Ammon's horn (tissue), 1 donor: ENCODE measurements at regions not wholly inside any gene's neighbourhood (a gene's known extent, or its start where the extent isn't known, plus 50 kb on each side); places are given as distances from the start of the nearest gene placed in this dataset.

Experiments used
- DNase-seq: peaks from one replicate; pipeline ENCODE4 v3.0.0-alpha.2; 2016; ENCODE audit warnings: low spot score

GRCh38 chr6:1118287-1118647 lies 193.6 kb upstream of the FOXQ1 start:
- DNase-seq = no peak

DNA sequence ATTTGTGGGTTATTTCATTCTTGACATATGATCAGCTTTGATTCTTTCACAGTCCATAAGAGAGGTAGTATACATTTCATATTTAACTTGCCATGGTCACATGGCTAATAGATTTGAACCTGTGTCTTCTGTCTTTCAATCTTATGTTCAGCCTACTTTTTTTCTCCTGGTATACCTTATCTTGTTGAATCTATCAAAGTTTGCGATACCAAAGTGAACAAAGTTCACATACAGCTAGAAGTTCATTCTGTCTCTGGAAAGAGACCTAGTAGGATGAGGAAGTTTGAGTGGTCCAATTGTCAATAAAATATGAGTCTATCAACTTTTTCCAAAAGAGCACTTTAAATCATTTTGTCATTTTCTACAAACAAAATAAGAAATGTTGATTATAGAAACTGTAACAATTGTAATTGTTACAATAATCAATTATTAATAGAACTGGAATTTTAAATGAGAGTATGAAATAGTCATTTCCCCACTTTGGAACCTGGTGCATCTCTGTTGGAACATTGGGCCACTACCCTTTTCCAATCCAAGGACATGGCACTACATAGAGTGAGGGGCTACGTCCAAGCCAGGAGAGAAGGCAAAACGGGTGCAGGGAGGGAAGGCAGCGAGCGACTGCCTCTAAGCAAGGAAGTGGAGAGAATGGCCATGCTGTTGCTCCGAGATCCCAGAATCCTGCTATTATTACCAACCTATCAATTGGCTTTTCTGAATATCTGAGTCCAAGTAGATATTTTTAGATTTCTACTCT lies 194.2 kb upstream of the FOXQ1 start:
- DNase-seq = no peak

DNA sequence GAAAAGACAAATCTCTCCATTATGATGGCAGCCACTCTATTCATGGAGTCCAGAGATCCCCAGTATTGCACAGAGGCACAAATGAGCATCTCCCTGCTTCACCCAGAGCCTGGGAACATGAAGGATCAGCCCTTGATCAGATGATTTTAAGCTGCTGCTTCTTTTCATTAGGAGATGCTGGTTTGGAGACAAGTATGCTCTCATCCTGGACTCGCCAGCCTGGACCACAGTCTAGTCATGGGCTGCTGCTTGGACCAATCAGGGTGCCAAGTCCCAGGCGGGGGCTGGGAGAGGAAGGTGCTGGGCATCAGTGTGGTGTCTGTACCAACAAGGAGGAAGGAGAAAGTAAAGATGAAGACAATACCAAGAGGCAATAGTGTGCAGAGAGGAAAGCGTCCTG lies 195.7 kb upstream of the FOXQ1 start:
- no peak for DNase-seq

GRCh38 chr6:1113916-1114540 lies 197.9 kb upstream of the FOXQ1 start:
- no peak for DNase-seq

DNA sequence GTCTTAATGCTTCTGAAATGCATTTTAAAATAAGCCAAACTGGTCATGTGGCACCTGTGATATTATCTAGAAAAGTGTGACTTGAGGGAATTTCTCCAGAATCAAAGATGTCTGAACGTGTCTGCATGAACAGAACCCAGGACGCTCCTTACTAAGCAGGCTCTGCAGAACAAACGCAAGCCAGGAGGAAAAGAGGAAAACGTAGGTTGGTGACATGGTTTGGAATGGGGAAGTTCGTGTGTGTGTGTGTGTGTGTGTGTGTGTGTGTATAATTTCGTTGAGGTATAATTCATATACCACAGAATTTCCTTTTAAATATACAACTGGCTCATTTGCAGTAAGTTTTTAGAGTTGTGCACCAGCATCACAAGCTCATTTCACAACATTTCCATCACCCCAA lies 200.5 kb upstream of the FOXQ1 start:
- no peak for DNase-seq

DNA sequence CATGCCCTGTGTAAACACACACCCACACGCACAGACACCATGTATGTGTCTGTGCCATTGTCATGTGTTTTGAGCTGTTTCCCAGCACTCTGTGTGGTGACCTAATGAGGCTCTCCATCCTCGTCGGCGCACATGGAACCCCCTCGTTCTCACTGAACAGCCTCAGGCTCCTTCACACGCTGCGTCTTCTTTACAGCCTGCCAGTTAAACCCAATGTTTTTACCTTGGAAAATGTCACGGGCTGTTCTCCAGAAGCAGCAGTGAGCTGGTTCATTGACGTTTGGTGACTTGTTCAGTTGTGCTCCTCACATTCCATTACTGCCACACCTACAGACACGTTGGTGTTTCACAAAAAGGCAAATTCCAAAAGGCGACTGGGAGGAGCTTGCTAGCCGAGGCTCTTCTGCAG lies 201.0 kb upstream of the FOXQ1 start:
- DNase-seq = no peak

DNA sequence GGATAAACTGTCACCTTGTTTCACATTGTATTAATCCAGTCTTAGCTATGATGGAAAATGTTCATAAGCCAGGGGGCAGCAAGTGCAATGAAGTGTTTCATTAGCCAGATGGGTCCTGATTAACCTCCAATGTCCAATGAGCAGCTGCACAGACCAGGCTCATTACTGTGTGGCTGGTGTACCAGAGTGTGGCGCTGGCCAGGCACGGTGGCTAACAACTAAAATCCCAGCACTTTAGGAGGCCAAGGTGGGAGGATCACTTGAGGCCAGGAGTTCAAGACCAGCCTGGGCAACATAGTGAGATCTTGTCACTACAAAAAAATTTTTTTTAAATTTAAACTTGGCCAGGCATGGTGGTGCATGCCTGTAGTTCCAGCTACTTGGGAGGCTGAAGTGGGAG lies 201.7 kb upstream of the FOXQ1 start:
- no peak for DNase-seq

DNA sequence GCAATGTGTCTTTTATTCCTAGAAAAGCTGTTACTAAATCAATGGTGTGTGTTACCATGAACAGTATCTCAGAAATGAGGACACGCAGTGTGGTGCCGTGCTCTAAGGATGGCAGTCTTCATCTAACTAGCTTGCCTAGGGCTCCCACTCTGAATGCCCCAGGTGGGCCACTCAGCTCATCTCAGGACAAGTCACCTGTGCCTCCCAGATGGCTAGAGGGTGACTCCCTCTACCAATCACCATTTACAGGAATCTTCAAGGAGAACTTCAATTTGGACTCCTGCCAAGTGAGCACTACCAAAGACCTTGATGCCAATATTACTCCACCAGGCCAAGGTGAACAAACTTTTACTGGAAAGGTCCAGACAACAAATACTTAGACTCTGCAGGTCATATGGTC lies 202.8 kb upstream of the FOXQ1 start:
- no peak for DNase-seq

GRCh38 chr6:1108198-1108597 lies 203.7 kb upstream of the FOXQ1 start:
- DNase-seq = no peak

DNA sequence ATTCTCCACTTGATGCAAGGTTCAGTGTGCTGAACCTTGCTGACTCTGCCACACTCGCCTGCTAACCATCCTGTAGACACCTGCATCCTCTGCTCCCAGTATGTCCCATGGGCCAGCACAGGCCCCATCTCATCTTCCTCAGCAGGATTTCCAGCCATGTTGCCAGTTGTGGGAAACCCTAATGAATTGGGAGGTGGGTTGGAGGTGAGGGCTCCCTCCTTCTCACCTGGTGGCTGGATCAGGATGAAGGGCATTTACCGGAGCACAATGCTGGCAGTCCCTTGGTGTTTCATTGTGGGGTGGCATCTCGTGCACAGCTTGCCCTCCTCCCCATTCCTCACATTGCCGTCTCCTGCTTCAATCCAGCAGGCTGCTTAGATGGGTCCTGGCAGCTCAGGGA lies 204.3 kb upstream of the FOXQ1 start:
- DNase-seq = no peak

- no peak for DNase-seq
These were observed 206.0 kb upstream of the FOXQ1 start for GRCh38 chr6:1105833-1106400.

GRCh38 chr6:1104988-1105670 lies 206.8 kb upstream of the FOXQ1 start:
- DNase-seq = no peak

DNA sequence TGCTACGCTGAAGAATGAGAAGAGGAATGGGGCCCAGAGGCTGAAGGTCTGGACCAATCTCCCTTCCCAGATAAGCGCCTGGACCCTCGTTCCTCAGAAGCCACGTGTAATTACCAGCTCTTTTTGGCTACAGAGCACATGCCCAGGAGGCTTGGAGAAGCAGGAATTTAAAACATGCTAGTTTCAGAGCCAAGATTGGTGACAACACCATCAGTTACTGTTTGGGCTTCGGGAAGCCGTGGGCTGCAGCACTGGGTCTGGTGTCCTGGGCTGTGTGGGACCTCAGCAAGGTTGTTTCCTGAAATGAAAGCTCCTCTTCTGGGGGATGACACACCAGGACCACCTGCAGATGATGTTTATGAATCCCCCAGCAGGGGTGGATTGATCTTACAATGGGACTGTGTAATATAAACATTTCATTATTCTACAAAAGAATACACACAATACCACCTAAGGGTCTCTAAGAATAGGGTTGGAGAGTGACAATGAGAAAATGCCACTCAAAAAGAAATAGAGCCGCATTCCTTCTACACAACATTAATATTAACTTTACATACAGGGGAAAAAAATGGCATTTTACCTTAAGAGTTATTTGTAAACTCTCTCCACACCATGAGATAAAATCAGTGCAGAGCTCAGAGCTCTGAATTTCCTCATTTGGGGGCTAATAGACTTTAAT lies 207.8 kb upstream of the FOXQ1 start:
- DNase-seq = no peak

- DNase-seq = no peak
These were observed 208.9 kb upstream of the FOXQ1 start for GRCh38 chr6:1103021-1103420.

- no peak for DNase-seq
These were observed 211.6 kb upstream of the FOXQ1 start for GRCh38 chr6:1100269-1100668.

DNA sequence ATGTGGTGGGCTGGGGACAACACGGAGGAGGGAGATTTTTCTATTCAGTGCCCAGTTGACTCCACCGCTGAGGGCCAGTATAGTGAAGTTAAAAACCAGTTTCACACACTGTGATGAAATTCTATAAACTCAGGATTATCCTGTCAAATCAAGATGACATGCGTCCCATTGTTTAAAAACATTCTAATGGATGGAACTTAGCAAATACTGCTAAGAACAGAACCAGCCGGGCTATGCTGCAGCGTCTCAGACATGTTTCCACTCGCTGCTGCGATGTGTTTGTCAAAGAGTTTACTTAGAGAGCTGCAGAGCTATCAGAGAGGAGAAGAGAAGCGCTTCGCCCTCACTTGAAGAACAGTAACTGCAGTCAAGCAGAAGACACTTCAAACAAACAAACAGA lies 212.6 kb upstream of the FOXQ1 start:
- no peak for DNase-seq

GRCh38 chr6:1096967-1097765 lies 214.7 kb upstream of the FOXQ1 start:
- DNase-seq = no peak

GRCh38 chr6:1094306-1094705 lies 217.6 kb upstream of the FOXQ1 start:
- DNase-seq = no peak

GRCh38 chr6:1091900-1092299 lies 220.0 kb upstream of the FOXQ1 start:
- no peak for DNase-seq

GRCh38 chr6:1089859-1090258 lies 222.0 kb upstream of the FOXQ1 start:
- DNase-seq = no peak

- no peak for DNase-seq
These were observed 223.4 kb upstream of the FOXQ1 start for GRCh38 chr6:1088492-1089001.
